ENCODE measurements at regions not wholly inside any gene's neighbourhood (a gene's known extent, or its start where the extent isn't known, plus 50 kb on each side); places are given as distances from the start of the nearest gene placed in this dataset.

- TF ChIP-seq REST (IDR thresholded peaks at IDR 0.05; ENCODE audit: low read depth, low read length) (no peak), FOSL2 (IDR thresholded peaks at IDR 0.05; ENCODE audit: borderline replicate concordance, low read depth) (no peak), MXI1 (IDR thresholded peaks at IDR 0.05; ENCODE audit: low read depth, low read length) (no peak), NRF1 (IDR thresholded peaks at IDR 0.05; ENCODE audit: low read depth, low read length) (no peak), CTCF (IDR thresholded peaks at IDR 0.05) (no peak), NFIC (IDR thresholded peaks at IDR 0.05; ENCODE audit: borderline replicate concordance) (no peak), CHD2 (IDR thresholded peaks at IDR 0.05; ENCODE audit: low read length, partially characterized antibody) (no peak), YY1 (IDR thresholded peaks at IDR 0.05; ENCODE audit: low read depth) (no peak), SIN3A (IDR thresholded peaks at IDR 0.05; ENCODE audit: borderline replicate concordance, low read depth, low read length) (no peak), USF1 (IDR thresholded peaks at IDR 0.05; ENCODE audit: borderline replicate concordance, low read depth) (no peak)
Measured at GRCh38 chr5:20158006-20158405, 170.0 kb upstream of the CDH18 start (continued).

- Histone ChIP-seq H3K4me3 (ENCODE audit: low read depth in 2 of 2, low read length in 1 of 2) (no peak overlapping the region), H3K79me2 (ENCODE audit: insufficient read depth) (no peaks in the 10 kb centered on the region), H3K4me2 (no peak overlapping the region), H2AFZ (ENCODE audit: low read depth) (no peak overlapping the region), H3K36me3 (replicated peaks in 1 of 2; ENCODE audit: control insufficient read depth in 1 of 2, insufficient read depth in 2 of 2, low read length in 1 of 2) (no peaks in the 10 kb centered on the region), H3K9ac (no peak overlapping the region), H3K9me3 (no peaks in the 10 kb centered on the region; the same call in 1 of the 2 replicates), H3K27me3 (ENCODE audit: insufficient read depth) (no peaks in the 10 kb centered on the region), H3F3A (replicated peaks; ENCODE audit: insufficient read depth) (no peaks in the 10 kb centered on the region), H3K9me2 (no peaks in the 10 kb centered on the region), H3K4me1 (ENCODE audit: control insufficient read depth in 1 of 2, insufficient read depth in 2 of 2, low read depth in 1 of 2, low read length in 1 of 2) (no peaks in the 10 kb centered on the region), H4K20me1 (ENCODE audit: insufficient read depth) (no peaks in the 10 kb centered on the region), H3K27ac (ENCODE audit: low read depth in 2 of 2, low read length in 1 of 2) (no peak overlapping the region)
- DNase-seq = no peak
- ChIA-PET POLR2A (no interaction called here), CTCF (no interaction called here)
- TF ChIP-seq REST (IDR thresholded peaks at IDR 0.05; ENCODE audit: low read depth, low read length) = no peak
- TF ChIP-seq USF1 (IDR thresholded peaks at IDR 0.05; ENCODE audit: borderline replicate concordance, low read depth) = no peak
- WGBS (ENCODE audit: low lambda C conversion rate) = 27% methylated on average over 2 of the region's 2 CpGs
Measured at GRCh38 chr5:20157089-20157488, 169.1 kb upstream of the CDH18 start.
